ENCODE measurements at regions not wholly inside any gene's neighbourhood (a gene's known extent, or its start where the extent isn't known, plus 50 kb on each side); places are given as distances from the start of the nearest gene placed in this dataset.

GRCh38 chr9:106737516-106737915 is 125.5 kb upstream of the ZNF462 start:
- no peak overlapping the region for H3K4me3 Mint-ChIP-seq
- H3K27me3 Mint-ChIP-seq (ENCODE audit: low read depth), result no peaks in the 10 kb centered on the region
- no peaks in the 10 kb centered on the region for H3K9me3 Mint-ChIP-seq
- no peaks in the 10 kb centered on the region for H3K4me1 Mint-ChIP-seq
- TF ChIP-seq ATF1 (CRISPR knock-in tag; IDR thresholded peaks at IDR 0.05) (no peak), STAT6 (CRISPR knock-in tag; conservative IDR thresholded peaks at IDR 0.05; ENCODE audit: low read depth) (no peak)
- H3K36me3 Mint-ChIP-seq, result no peaks in the 10 kb centered on the region
- CTCF ChIA-PET, result no interaction called here
- DNase-seq (ENCODE audit: low spot score), result no peak
- ATAC-seq, result no peak
- no peak overlapping the region for H3K27ac Mint-ChIP-seq
- POLR2A ChIA-PET, result no interaction called here

GRCh38 chr9:106738109-106738508 is 124.9 kb upstream of the ZNF462 start:
- ATAC-seq (no peak), DNase-seq (ENCODE audit: low spot score) (no peak)
- Mint-ChIP-seq H3K4me1 (no peaks in the 10 kb centered on the region), H3K36me3 (no peaks in the 10 kb centered on the region), H3K9me3 (no peaks in the 10 kb centered on the region), H3K27me3 (ENCODE audit: low read depth) (no peaks in the 10 kb centered on the region), H3K4me3 (no peak overlapping the region), H3K27ac (no peak overlapping the region)
- ChIA-PET CTCF (no interaction called here), POLR2A (no interaction called here)
- no peak for TF ChIP-seq ZNF263 (CRISPR knock-in tag; IDR thresholded peaks at IDR 0.05; ENCODE audit: low read depth)
- no peak for TF ChIP-seq MYBL2 (CRISPR knock-in tag; IDR thresholded peaks at IDR 0.05)
- no peak for TF ChIP-seq EMX1 (CRISPR knock-in tag; IDR thresholded peaks at IDR 0.05)
- TF ChIP-seq NR3C1 (CRISPR knock-in tag; conservative IDR thresholded peaks at IDR 0.05; ENCODE audit: low read depth), result no peak
- no peak for TF ChIP-seq ERG (CRISPR knock-in tag; IDR thresholded peaks at IDR 0.05)
- no peak for TF ChIP-seq GRHL2 (CRISPR knock-in tag; IDR thresholded peaks at IDR 0.05; ENCODE audit: insufficient replicate concordance, severe bottlenecking)

- ATAC-seq, result no peak
- Mint-ChIP-seq H3K9me3 (no peaks in the 10 kb centered on the region), H3K4me1 (no peaks in the 10 kb centered on the region), H3K27ac (no peak overlapping the region), H3K36me3 (no peaks in the 10 kb centered on the region), H3K4me3 (no peak overlapping the region), H3K27me3 (ENCODE audit: low read depth) (no peaks in the 10 kb centered on the region)
- POLR2A ChIA-PET, result no interaction called here
- TF ChIP-seq USF1 (CRISPR knock-in tag; IDR thresholded peaks at IDR 0.05), result no peak
- no peak for TF ChIP-seq HMGA2 (CRISPR knock-in tag; IDR thresholded peaks at IDR 0.05)
- TF ChIP-seq SMAD3 (CRISPR knock-in tag; IDR thresholded peaks at IDR 0.05; ENCODE audit: borderline replicate concordance), result no peak
- no peak for TF ChIP-seq MXD4 (CRISPR knock-in tag; IDR thresholded peaks at IDR 0.05; ENCODE audit: borderline replicate concordance)
- TF ChIP-seq NFATC4 (CRISPR knock-in tag; IDR thresholded peaks at IDR 0.05), result no peak
- no peak for TF ChIP-seq ZBTB43 (CRISPR knock-in tag; IDR thresholded peaks at IDR 0.05)
- no peak for TF ChIP-seq ZNF423 (CRISPR knock-in tag; IDR thresholded peaks at IDR 0.05)
- no peak for TF ChIP-seq GTF2I (CRISPR knock-in tag; conservative IDR thresholded peaks at IDR 0.05)
- no peak for TF ChIP-seq ZMAT4 (CRISPR knock-in tag; IDR thresholded peaks at IDR 0.05)
- TF ChIP-seq E2F5 (CRISPR knock-in tag; IDR thresholded peaks at IDR 0.05), result no peak
- TF ChIP-seq PREB (CRISPR knock-in tag; IDR thresholded peaks at IDR 0.05; ENCODE audit: borderline replicate concordance), result no peak
- no peak for TF ChIP-seq NR3C1 (CRISPR knock-in tag; conservative IDR thresholded peaks at IDR 0.05; ENCODE audit: low read depth)
- no peak for TF ChIP-seq RELA (CRISPR knock-in tag; IDR thresholded peaks at IDR 0.05; ENCODE audit: borderline replicate concordance)
- DNase-seq (ENCODE audit: low spot score), result no peak
- CTCF ChIA-PET, result no interaction called here
Measured at GRCh38 chr9:106745457-106745856, 117.5 kb upstream of the ZNF462 start.

Data from WTC11 (cell line).